GM12878 (cell line): ENCODE measurements at regions not wholly inside any gene's neighbourhood (a gene's known extent, or its start where the extent isn't known, plus 50 kb on each side); places are given as distances from the start of the nearest gene placed in this dataset.

Experiments
- ATAC-seq: fragments of 200-7000 bp; cut with Tn5 transposase; 3 replicates; pipeline ENCODE4 v1.9.1; 2020; ENCODE audit warnings: mild to moderate bottlenecking, moderate library complexity
- BruUV-seq: library from RNA; stranded (reverse); fragments of 400-500 nt; replicated peaks from 2 replicates; lab custom pipeline; 2021; lab: Mats Ljungman, UMichigan
- CTCF ChIA-PET: fragments of 300-600 bp; sonication (Branson Sonifier 250); formaldehyde crosslinking; extraction: SDS; loops from one replicate; lab custom pipeline; 2021; ENCODE audit warnings: inconsistent platforms; lab: Yijun Ruan, JAX
- POLR2A ChIA-PET: fragments of 350-600 bp; formaldehyde crosslinking; extraction: SDS; loops from one replicate; lab custom pipeline; 2021; ENCODE audit warnings: inconsistent platforms; lab: Charles Lee
- RAD21 ChIA-PET: fragments of 300-600 bp; sonication (Branson Sonifier 250); formaldehyde crosslinking; loops from one replicate; lab custom pipeline; 2023; ENCODE audit warnings: antibody characterized with exemption; ENCODE audit not compliant: unreplicated experiment; lab: Charles Lee
- SMC1A ChIA-PET: fragments of 300-600 bp; sonication (Branson Sonifier 250); formaldehyde crosslinking; loops from one replicate; lab custom pipeline; 2023; ENCODE audit not compliant: unreplicated experiment, uncharacterized antibody; lab: Charles Lee
- DNase-seq: peaks from one replicate; pipeline ENCODE4 v3.0.0-alpha.2; 2011; ENCODE audit warnings: low read depth, low spot score
- FAIRE-seq: peaks from 3 replicates; lab custom pipeline; 2011; peaks lifted over from hg19 to GRCh38; lab: Jason Lieb, UNC
- H2AFZ ChIP-seq: 2 replicates; pipeline ENCODE4 v1.6.0; 2011; ENCODE audit warnings: low read depth, low read length, control low read depth; ENCODE audit not compliant: control insufficient read depth
- H3K27ac ChIP-seq: 2 replicates; pipeline ENCODE4 v1.5.1; 2011; ENCODE audit warnings: control low read depth; ENCODE audit not compliant: control insufficient read depth, insufficient read depth
- H3K27me3 ChIP-seq, 2 experiments: replicated peaks in 1 of 2; 2 replicates each; pipeline versions ENCODE4 v1.6.0 to v1.6.1; 2011; ENCODE audit warnings: low read length in 1 of 2; ENCODE audit not compliant: control insufficient read depth in 2 of 2, insufficient read depth in 2 of 2
- H3K36me3 ChIP-seq, 2 experiments: 2 replicates each; pipeline ENCODE4 v1.5.1; 2011; ENCODE audit warnings: low read length in 1 of 2; ENCODE audit not compliant: control insufficient read depth in 2 of 2, insufficient read depth in 2 of 2
- H3K4me1 ChIP-seq: 2 replicates; pipeline ENCODE4 v1.6.1; 2011; ENCODE audit warnings: mild to moderate bottlenecking, low read length, moderate library complexity, mixed read lengths; ENCODE audit not compliant: control insufficient read depth, insufficient read depth
- H3K4me2 ChIP-seq: 2 replicates; pipeline ENCODE4 v1.6.0; 2011; ENCODE audit warnings: control low read depth; ENCODE audit not compliant: control insufficient read depth, insufficient read depth
- H3K4me3 ChIP-seq: fragments of 200-600 bp; sonication (generic); 2 replicates; pipeline ENCODE4 v1.5.1; 2016
- H3K79me2 ChIP-seq: 2 replicates; pipeline ENCODE4 v1.6.0; 2011; ENCODE audit warnings: low read length; ENCODE audit not compliant: control insufficient read depth, insufficient read depth
- H3K9ac ChIP-seq: 2 replicates; pipeline ENCODE4 v1.8.0; 2011; ENCODE audit warnings: low read length, control low read depth, mixed read lengths; ENCODE audit not compliant: control insufficient read depth, insufficient read depth
- H3K9me3 ChIP-seq: replicated peaks from 3 replicates; pipeline ENCODE4 v1.5.1; 2011; ENCODE audit warnings: mild to moderate bottlenecking, low read length; ENCODE audit not compliant: control insufficient read depth, insufficient read depth
- H4K20me1 ChIP-seq: 2 replicates; pipeline ENCODE4 v1.6.0; 2011; ENCODE audit not compliant: control insufficient read depth, insufficient read depth
- CBX3 ChIP-seq: fragments of 200-600 bp; sonication (generic); IDR thresholded peaks from 2 replicates; pipeline ENCODE4 v1.6.1; 2016; ENCODE audit warnings: low read depth, borderline replicate concordance
- CREB1 ChIP-seq: IDR thresholded peaks from 2 replicates; pipeline ENCODE4 v1.6.1; 2012; ENCODE audit warnings: low read depth, mild to moderate bottlenecking, inconsistent platforms
- EED ChIP-seq: sonication (generic); IDR thresholded peaks from 2 replicates; pipeline ENCODE4 v1.6.1; 2016; ENCODE audit warnings: antibody characterized with exemption, low read depth
- NR2C2 ChIP-seq: IDR thresholded peaks from 2 replicates; pipeline ENCODE4 v1.6.1; 2011; ENCODE audit warnings: borderline replicate concordance, low read depth; ENCODE audit not compliant: control insufficient read depth, insufficient read length
- TCF7 ChIP-seq: IDR thresholded peaks from 2 replicates; pipeline ENCODE4 v1.6.1; 2014; ENCODE audit warnings: antibody characterized with exemption, borderline replicate concordance
- ZBED1 ChIP-seq: IDR thresholded peaks from 2 replicates; pipeline ENCODE4 v1.6.1; 2016; ENCODE audit warnings: borderline replicate concordance
- ZNF217 ChIP-seq: fragments of 450-650 bp; IDR thresholded peaks from 2 replicates; pipeline ENCODE4 v1.6.1; 2017; ENCODE audit warnings: antibody characterized with exemption, mild to moderate bottlenecking
- WGBS: methylation state at CpG from one replicate; pipeline ENCODE4 v1.1.6; 2016; ENCODE audit warnings: low lambda C conversion rate; ENCODE audit not compliant: insufficient replicate concordance, insufficient coverage; ENCODE audit errors: missing lambda C conversion rate; 5-methylcytosine and 5-hydroxymethylcytosine counted together
- in situ Hi-C: fragments of 300-500 bp; cut with MboI; formaldehyde crosslinking; loops from 9 replicates; pipeline ENCODE4 v1.14.3; 2018; ENCODE audit warnings: mixed read lengths
- intact Hi-C: fragments of 100-400 bp; cut with micrococcal nuclease; formaldehyde crosslinking; loops from one replicate; pipeline ENCODE4 v1.14.2; 2022; ENCODE audit not compliant: unreplicated experiment
- TF ChIP-seq, protein P1 (sequence below): IDR thresholded peaks from 2 replicates; pipeline ENCODE4 v1.6.1; 2012; ENCODE audit warnings: improper control_type of control experiment, low read depth, low read length; ENCODE audit not compliant: insufficient replicate concordance
- TF ChIP-seq, protein P2 (sequence below): fragments of 450-650 bp; IDR thresholded peaks from 2 replicates; pipeline ENCODE4 v1.6.1; 2017; ENCODE audit warnings: mild to moderate bottlenecking, moderate library complexity

DNA sequence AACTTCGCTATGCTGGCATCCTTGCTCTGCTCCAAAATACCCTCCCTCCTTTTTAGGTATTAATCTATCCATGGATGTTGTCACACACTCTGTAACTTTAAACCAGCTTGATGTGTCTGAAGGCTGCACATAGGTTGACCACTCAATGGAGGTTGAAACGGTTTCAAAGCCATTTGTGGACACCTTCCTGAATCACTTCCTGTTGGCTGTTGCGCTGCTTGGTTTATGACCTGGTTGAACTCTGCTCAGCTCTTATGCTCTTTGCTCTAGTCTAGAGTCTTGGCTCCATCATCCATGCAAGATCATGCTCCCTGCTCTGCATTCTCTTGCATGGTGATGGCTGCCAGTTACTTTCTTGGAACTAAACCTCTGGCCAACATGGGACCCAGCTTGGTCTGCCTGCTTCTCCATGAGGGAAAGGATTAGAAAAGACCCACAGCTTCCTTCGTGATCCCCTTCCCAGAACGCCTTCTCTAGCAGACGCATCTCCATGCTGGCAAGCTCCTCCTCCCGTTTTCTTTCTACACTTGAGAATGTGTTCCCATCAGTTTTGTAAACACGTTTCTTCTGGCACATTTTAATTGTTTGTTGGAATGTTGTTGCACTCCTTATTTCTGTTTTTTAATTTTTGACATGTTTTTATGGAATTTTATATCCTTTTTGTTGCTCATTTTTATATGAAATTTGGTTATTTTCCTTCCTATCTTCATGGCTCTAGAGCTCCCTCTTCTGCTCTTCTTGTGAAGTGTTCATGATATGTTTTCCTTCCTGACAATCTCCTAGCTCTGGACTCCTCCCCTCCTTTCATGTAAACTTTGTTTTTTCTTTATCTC, 149.8 kb downstream of the XPNPEP1 start (continued):
- TF ChIP-seq, protein P1, sequence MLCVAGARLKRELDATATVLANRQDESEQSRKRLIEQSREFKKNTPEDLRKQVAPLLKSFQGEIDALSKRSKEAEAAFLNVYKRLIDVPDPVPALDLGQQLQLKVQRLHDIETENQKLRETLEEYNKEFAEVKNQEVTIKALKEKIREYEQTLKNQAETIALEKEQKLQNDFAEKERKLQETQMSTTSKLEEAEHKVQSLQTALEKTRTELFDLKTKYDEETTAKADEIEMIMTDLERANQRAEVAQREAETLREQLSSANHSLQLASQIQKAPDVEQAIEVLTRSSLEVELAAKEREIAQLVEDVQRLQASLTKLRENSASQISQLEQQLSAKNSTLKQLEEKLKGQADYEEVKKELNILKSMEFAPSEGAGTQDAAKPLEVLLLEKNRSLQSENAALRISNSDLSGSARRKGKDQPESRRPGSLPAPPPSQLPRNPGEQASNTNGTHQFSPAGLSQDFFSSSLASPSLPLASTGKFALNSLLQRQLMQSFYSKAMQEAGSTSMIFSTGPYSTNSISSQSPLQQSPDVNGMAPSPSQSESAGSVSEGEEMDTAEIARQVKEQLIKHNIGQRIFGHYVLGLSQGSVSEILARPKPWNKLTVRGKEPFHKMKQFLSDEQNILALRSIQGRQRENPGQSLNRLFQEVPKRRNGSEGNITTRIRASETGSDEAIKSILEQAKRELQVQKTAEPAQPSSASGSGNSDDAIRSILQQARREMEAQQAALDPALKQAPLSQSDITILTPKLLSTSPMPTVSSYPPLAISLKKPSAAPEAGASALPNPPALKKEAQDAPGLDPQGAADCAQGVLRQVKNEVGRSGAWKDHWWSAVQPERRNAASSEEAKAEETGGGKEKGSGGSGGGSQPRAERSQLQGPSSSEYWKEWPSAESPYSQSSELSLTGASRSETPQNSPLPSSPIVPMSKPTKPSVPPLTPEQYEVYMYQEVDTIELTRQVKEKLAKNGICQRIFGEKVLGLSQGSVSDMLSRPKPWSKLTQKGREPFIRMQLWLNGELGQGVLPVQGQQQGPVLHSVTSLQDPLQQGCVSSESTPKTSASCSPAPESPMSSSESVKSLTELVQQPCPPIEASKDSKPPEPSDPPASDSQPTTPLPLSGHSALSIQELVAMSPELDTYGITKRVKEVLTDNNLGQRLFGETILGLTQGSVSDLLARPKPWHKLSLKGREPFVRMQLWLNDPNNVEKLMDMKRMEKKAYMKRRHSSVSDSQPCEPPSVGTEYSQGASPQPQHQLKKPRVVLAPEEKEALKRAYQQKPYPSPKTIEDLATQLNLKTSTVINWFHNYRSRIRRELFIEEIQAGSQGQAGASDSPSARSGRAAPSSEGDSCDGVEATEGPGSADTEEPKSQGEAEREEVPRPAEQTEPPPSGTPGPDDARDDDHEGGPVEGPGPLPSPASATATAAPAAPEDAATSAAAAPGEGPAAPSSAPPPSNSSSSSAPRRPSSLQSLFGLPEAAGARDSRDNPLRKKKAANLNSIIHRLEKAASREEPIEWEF, result no peak
- TF ChIP-seq CREB1, result no peak

DNA sequence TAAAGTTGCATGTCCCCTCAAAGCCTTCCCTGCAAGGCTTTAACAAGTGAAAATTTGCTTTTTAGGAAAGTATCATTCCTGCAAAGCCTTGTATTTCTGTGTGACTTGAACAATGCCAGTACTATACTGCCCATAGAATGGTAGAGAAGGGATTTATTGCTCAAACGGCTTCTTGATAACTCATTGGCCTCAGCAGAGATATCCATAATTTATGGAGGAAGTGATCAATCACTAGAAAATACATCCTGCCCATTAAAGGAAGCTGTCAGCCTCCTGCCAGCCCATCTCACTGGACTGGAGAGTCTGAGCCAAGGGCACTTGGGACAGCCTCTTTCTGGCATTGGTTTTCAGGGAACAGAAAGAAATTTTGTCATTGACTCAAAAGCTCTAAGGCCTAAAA, 152.6 kb downstream of the XPNPEP1 start:
- no peaks in the 10 kb centered on the region for H4K20me1 ChIP-seq
- ChIA-PET SMC1A (no interaction called here), CTCF (interaction anchor here (1.4 kb wide), 1 partner anchor 9 kb away, joined by 4 read pairs; no protein-coding TSS in a partner anchor), RAD21 (no interaction called here), POLR2A (no interaction called here)
- no peaks in the 10 kb centered on the region for H3K36me3 ChIP-seq
- no TSS peak for BruUV-seq
- H3K9ac ChIP-seq, result no peak overlapping the region
- FAIRE-seq (no peak), DNase-seq (no peak), ATAC-seq (no peak)
- H3K4me1 ChIP-seq, result no peaks in the 10 kb centered on the region
- no peak overlapping the region for H3K4me3 ChIP-seq
- no peaks in the 10 kb centered on the region for H3K27me3 ChIP-seq
- intact Hi-C loops, result no loop called here
- no peak overlapping the region for H2AFZ ChIP-seq
- in situ Hi-C loops, result no loop called here
- H3K4me2 ChIP-seq, result no peak overlapping the region
- no peaks in the 10 kb centered on the region for H3K79me2 ChIP-seq
- no peaks in the 10 kb centered on the region for H3K9me3 ChIP-seq
- 0% methylated on average over 1 of the region's 1 CpG for WGBS
- TF ChIP-seq ZBED1 (no peak), EED (no peak), NR2C2 (no peak), ZNF217 (no peak), CBX3 (no peak), TCF7 (no peak)
- TF ChIP-seq, protein P2, sequence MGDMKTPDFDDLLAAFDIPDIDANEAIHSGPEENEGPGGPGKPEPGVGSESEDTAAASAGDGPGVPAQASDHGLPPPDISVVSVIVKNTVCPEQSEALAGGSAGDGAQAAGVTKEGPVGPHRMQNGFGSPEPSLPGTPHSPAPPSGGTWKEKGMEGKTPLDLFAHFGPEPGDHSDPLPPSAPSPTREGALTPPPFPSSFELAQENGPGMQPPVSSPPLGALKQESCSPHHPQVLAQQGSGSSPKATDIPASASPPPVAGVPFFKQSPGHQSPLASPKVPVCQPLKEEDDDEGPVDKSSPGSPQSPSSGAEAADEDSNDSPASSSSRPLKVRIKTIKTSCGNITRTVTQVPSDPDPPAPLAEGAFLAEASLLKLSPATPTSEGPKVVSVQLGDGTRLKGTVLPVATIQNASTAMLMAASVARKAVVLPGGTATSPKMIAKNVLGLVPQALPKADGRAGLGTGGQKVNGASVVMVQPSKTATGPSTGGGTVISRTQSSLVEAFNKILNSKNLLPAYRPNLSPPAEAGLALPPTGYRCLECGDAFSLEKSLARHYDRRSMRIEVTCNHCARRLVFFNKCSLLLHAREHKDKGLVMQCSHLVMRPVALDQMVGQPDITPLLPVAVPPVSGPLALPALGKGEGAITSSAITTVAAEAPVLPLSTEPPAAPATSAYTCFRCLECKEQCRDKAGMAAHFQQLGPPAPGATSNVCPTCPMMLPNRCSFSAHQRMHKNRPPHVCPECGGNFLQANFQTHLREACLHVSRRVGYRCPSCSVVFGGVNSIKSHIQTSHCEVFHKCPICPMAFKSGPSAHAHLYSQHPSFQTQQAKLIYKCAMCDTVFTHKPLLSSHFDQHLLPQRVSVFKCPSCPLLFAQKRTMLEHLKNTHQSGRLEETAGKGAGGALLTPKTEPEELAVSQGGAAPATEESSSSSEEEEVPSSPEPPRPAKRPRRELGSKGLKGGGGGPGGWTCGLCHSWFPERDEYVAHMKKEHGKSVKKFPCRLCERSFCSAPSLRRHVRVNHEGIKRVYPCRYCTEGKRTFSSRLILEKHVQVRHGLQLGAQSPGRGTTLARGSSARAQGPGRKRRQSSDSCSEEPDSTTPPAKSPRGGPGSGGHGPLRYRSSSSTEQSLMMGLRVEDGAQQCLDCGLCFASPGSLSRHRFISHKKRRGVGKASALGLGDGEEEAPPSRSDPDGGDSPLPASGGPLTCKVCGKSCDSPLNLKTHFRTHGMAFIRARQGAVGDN, result no peak
- no peak overlapping the region for H3K27ac ChIP-seq
